ENCODE measurements at regions not wholly inside any gene's neighbourhood (a gene's known extent, or its start where the extent isn't known, plus 50 kb on each side); places are given as distances from the start of the nearest gene placed in this dataset.

- H3K9me3 ChIP-seq (ENCODE audit: insufficient read depth, low read length) = no peaks in the 10 kb centered on the region
- H3K36me3 ChIP-seq (ENCODE audit: low read length) = no peaks in the 10 kb centered on the region
- H4K20me1 ChIP-seq (ENCODE audit: low read depth, low read length) = no peaks in the 10 kb centered on the region
- H3F3A ChIP-seq (ENCODE audit: insufficient read depth) = no peaks in the 10 kb centered on the region
- H3K4me2 ChIP-seq (ENCODE audit: low read depth, low read length, poor library complexity, severe bottlenecking) = no peak overlapping the region
- no peak overlapping the region for H3K9ac ChIP-seq (ENCODE audit: low read length)
- H3K4me3 ChIP-seq (ENCODE audit: insufficient read depth, low read length, poor library complexity, severe bottlenecking) = no peak overlapping the region
- H2AFZ ChIP-seq (ENCODE audit: low read depth, low read length, severe bottlenecking) = no peak overlapping the region
- H3K27ac ChIP-seq (ENCODE audit: low read depth, low read length) = no peak overlapping the region
- H3K27me3 ChIP-seq (ENCODE audit: low read length) = no peaks in the 10 kb centered on the region
- H3K79me2 ChIP-seq (ENCODE audit: insufficient read depth, low read length) = no peaks in the 10 kb centered on the region
- no peak for TF ChIP-seq EZH2phosphoT487 (conservative IDR thresholded peaks at IDR 0.05; ENCODE audit: low read length)
- no peak for TF ChIP-seq CTCF (IDR thresholded peaks at IDR 0.05; ENCODE audit: insufficient read depth, low read length, poor library complexity, severe bottlenecking)
- no peaks in the 10 kb centered on the region for H3K9me2 ChIP-seq (replicated peaks; ENCODE audit: insufficient read depth, low read length)
These were observed 376.0 kb downstream of the BCOR start for GRCh38 chrX:39721566-39722279.

GRCh38 chrX:39724544-39724943, 373.2 kb downstream of the BCOR start:
- H2AFZ ChIP-seq (ENCODE audit: low read depth, low read length, severe bottlenecking) = no peak overlapping the region
- H3K27me3 ChIP-seq (ENCODE audit: low read length) = no peaks in the 10 kb centered on the region
- no peak overlapping the region for H3K4me3 ChIP-seq (ENCODE audit: insufficient read depth, low read length, poor library complexity, severe bottlenecking)
- no peak for TF ChIP-seq EZH2phosphoT487 (conservative IDR thresholded peaks at IDR 0.05; ENCODE audit: low read length)
- H3K9me3 ChIP-seq (ENCODE audit: insufficient read depth, low read length) = no peaks in the 10 kb centered on the region
- H3F3A ChIP-seq (ENCODE audit: insufficient read depth) = no peaks in the 10 kb centered on the region
- no peaks in the 10 kb centered on the region for H4K20me1 ChIP-seq (ENCODE audit: low read depth, low read length)
- no peaks in the 10 kb centered on the region for H3K79me2 ChIP-seq (ENCODE audit: insufficient read depth, low read length)
- no peak overlapping the region for H3K27ac ChIP-seq (ENCODE audit: low read depth, low read length)
- no peak overlapping the region for H3K4me2 ChIP-seq (ENCODE audit: low read depth, low read length, poor library complexity, severe bottlenecking)
- H3K36me3 ChIP-seq (ENCODE audit: low read length) = no peaks in the 10 kb centered on the region
- no peaks in the 10 kb centered on the region for H3K9me2 ChIP-seq (replicated peaks; ENCODE audit: insufficient read depth, low read length)
- no peak overlapping the region for H3K9ac ChIP-seq (ENCODE audit: low read length)

- Histone ChIP-seq H3K9me3 (ENCODE audit: insufficient read depth, low read length) (no peaks in the 10 kb centered on the region), H3K4me2 (ENCODE audit: low read depth, low read length, poor library complexity, severe bottlenecking) (no peak overlapping the region), H3K9ac (ENCODE audit: low read length) (no peak overlapping the region), H3K4me3 (ENCODE audit: insufficient read depth, low read length, poor library complexity, severe bottlenecking) (no peak overlapping the region), H3F3A (ENCODE audit: insufficient read depth) (no peaks in the 10 kb centered on the region), H3K79me2 (ENCODE audit: insufficient read depth, low read length) (no peaks in the 10 kb centered on the region), H4K20me1 (ENCODE audit: low read depth, low read length) (no peaks in the 10 kb centered on the region), H2AFZ (ENCODE audit: low read depth, low read length, severe bottlenecking) (no peak overlapping the region), H3K9me2 (replicated peaks; ENCODE audit: insufficient read depth, low read length) (no peaks in the 10 kb centered on the region), H3K36me3 (ENCODE audit: low read length) (no peaks in the 10 kb centered on the region), H3K27ac (ENCODE audit: low read depth, low read length) (no peak overlapping the region), H3K27me3 (ENCODE audit: low read length) (no peaks in the 10 kb centered on the region)
- TF ChIP-seq EZH2phosphoT487 (conservative IDR thresholded peaks at IDR 0.05; ENCODE audit: low read length) (no peak), CTCF (IDR thresholded peaks at IDR 0.05; ENCODE audit: insufficient read depth, low read length, poor library complexity, severe bottlenecking) (no peak)
These were observed 372.6 kb downstream of the BCOR start for GRCh38 chrX:39725114-39725513.

- no peak overlapping the region for H3K9ac ChIP-seq (ENCODE audit: low read length)
These were observed 371.7 kb downstream of the BCOR start for GRCh38 chrX:39725928-39726619.

More at GRCh38 chrX:39725928-39726619, 371.7 kb downstream of the BCOR start:
- Histone ChIP-seq H3K9me2 (replicated peaks; ENCODE audit: insufficient read depth, low read length) (no peaks in the 10 kb centered on the region), H4K20me1 (ENCODE audit: low read depth, low read length) (no peaks in the 10 kb centered on the region), H3F3A (ENCODE audit: insufficient read depth) (no peaks in the 10 kb centered on the region), H3K27me3 (ENCODE audit: low read length) (no peaks in the 10 kb centered on the region), H3K79me2 (ENCODE audit: insufficient read depth, low read length) (no peaks in the 10 kb centered on the region), H3K4me3 (ENCODE audit: insufficient read depth, low read length, poor library complexity, severe bottlenecking) (no peak overlapping the region), H3K9me3 (ENCODE audit: insufficient read depth, low read length) (no peaks in the 10 kb centered on the region), H2AFZ (ENCODE audit: low read depth, low read length, severe bottlenecking) (no peak overlapping the region), H3K27ac (ENCODE audit: low read depth, low read length) (no peak overlapping the region), H3K36me3 (ENCODE audit: low read length) (no peaks in the 10 kb centered on the region), H3K4me2 (ENCODE audit: low read depth, low read length, poor library complexity, severe bottlenecking) (no peak overlapping the region)
- TF ChIP-seq EZH2phosphoT487 (conservative IDR thresholded peaks at IDR 0.05; ENCODE audit: low read length) (no peak), CTCF (IDR thresholded peaks at IDR 0.05; ENCODE audit: insufficient read depth, low read length, poor library complexity, severe bottlenecking) (no peak)
